Right ventricle myocardium inferior (tissue), 1 donor: ENCODE measurements at regions not wholly inside any gene's neighbourhood (a gene's known extent, or its start where the extent isn't known, plus 50 kb on each side); places are given as distances from the start of the nearest gene placed in this dataset.
A peak's percentile ranks its signal among the peaks of the same experiment; 100 is the strongest.
"Not testable (repeated sequence)": the region's sequence is repeated elsewhere in the genome, so short reads cannot be mapped to it uniquely, and the experiment has no call there.

Experiments
- ATAC-seq: fragments of 200-7000 bp; cut with Tn5 transposase; one replicate; pipeline ENCODE4 v1.9.1; 2020; ENCODE audit warnings: mild to moderate bottlenecking, moderate library complexity
- DNase-seq: peaks from one replicate; pipeline ENCODE4 v3.0.0; 2021; ENCODE audit errors: missing footprints
- intact Hi-C: fragments of 100-400 bp; cut with DNase I; formaldehyde crosslinking; loops from one replicate; pipeline ENCODE4 v1.11.0; 2022
- donor health status: DM: no; HTN: yes; CAD: no; lungs with severe emphysema.

DNA sequence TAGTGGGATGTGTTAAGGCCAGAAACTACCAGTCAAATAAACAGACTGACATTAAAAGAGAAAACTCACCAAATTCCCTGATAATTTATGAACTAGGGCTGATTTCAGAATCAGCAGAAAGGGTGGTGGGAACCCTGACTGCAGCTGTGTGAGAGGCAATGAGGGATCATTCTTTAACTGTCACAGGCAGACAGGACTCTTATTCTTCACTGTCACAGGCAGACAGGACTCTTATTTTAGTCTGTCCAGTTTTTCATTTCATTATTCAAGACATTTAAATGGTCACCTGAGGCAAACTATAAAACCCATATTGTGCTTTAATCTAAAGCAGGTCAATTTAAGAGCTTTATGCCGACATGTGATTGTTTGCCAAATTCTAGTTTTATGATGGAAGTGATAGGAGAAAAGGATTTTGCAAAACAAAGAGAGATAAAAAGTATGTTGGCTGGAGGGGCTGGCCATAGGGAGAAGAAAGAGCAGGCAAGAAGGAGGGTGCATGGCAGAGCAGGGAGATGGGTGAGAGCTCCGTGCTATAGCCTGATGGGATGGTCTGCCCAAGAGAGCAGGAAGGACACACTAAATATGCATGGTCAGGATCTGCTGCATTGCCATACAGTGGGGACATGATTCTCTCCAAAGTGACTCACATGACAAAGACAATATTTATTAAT lies 366.8 kb downstream of the ANAPC1 start:
- intact Hi-C loops, DNase-seq, ATAC-seq: not testable (repeated sequence)

GRCh38 chr2:111517721-111518053 lies 366.3 kb downstream of the ANAPC1 start:
- DNase-seq, intact Hi-C loops: not testable (repeated sequence)

GRCh38 chr2:111519071-111519470 lies 364.9 kb downstream of the ANAPC1 start:
- no peak for ATAC-seq

More at GRCh38 chr2:111517721-111518053, 366.3 kb downstream of the ANAPC1 start:
- ATAC-seq, result not testable (repeated sequence)

GRCh38 chr2:111522231-111522768 lies 361.7 kb downstream of the ANAPC1 start:
- intact Hi-C loops, result no loop called here
- DNase-seq, result no peak
- peak; percentile 43 for ATAC-seq

More at GRCh38 chr2:111519071-111519470, 364.9 kb downstream of the ANAPC1 start:
- intact Hi-C loops, result no loop called here
- DNase-seq, result no peak

DNA sequence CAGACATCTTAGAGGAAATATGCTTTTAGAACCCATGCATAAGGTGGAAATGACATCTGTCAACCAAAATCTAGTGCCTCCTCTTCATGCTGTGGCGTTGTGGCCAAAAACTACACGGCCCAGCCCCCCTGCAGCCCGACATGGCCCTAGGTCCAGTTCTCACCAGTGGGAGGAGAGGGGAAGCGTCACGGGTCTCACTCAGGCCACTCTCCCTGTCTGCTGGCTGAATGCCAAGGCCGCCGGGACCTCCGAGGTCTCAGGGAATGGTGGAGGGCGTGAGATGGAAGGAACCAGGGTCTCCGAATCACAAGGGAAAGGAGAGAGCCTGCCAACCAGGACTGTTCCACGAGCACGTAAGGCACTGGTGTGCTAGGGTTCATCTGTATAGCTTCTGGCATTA lies 361.0 kb downstream of the ANAPC1 start:
- no peak for DNase-seq
- no peak for ATAC-seq
- intact Hi-C loops, result no loop called here

GRCh38 chr2:111525026-111525425 lies 359.0 kb downstream of the ANAPC1 start:
- ATAC-seq, result not testable (repeated sequence)

DNA sequence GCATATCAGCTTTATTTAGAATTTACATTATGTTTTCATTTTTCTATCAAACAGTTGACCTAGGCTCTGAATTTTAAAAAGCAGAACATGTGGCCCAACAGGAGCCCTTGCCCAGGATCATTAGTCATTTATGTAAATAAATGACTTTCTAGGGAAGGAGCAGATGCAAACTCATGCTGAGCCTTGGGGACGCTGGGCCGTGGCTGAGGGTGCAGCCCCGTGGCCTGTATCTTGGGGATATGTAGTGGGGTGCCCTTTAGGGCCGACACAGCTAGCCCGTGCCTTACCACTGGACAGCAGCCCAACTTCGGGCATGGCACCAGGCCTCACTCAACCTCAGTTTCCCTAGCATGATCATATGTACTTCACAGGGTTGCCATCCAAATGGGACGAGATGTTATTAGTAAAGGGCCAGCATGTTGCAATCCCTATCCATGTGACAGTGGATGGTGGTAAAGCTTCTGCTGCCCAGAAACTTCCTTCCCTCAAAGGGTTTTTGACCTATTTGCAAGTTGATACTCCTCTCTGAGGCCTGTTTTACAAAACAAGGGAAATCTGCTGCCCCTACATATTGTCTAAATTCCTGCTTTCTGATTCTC lies 357.9 kb downstream of the ANAPC1 start:
- peak; percentile 30 for ATAC-seq
- DNase-seq, intact Hi-C loops: not testable (repeated sequence)

More at GRCh38 chr2:111525026-111525425, 359.0 kb downstream of the ANAPC1 start:
- intact Hi-C loops, DNase-seq: not testable (repeated sequence)

- intact Hi-C loops, ATAC-seq, DNase-seq: not testable (repeated sequence)
Observed at GRCh38 chr2:111527707-111528400, 356.1 kb downstream of the ANAPC1 start.

- intact Hi-C loops, ATAC-seq, DNase-seq: not testable (repeated sequence)
Observed at GRCh38 chr2:111529022-111529421, 355.0 kb downstream of the ANAPC1 start.

DNA sequence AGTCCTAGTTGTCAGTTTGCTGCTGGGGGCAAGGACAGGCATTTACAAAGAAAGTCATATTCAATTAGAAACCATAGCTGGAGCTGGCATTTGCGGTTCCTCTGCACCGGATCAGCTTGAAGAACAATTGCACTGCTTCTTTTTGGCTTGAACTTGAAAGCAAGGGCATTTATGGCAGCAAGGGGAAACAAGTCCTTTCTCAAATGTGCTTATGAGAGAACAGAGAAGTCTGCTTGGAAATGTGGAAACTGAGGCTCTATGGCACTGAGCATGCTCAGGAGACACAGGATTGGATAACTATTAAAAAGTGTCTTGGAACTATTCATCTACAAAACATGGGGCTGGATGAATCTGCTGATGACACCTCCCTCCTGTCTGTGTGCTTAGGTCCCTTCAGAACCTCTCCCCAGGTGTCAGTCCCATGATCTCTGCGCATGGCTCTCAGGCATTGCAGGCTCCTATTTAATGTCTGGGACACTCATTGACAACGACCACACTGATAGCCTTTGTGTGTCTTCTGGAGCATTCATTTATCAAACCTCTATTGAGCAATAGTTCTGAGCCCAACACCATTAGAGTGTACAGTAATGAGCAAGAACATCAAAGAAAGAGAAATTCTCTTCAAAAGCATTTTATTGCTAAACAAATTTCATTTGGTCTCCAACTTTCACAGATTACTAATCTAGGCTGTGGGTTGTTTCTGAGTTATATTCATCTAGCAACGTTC lies 353.6 kb downstream of the ANAPC1 start:
- DNase-seq, intact Hi-C loops, ATAC-seq: not testable (repeated sequence)

GRCh38 chr2:111532682-111533556 lies 351.1 kb downstream of the ANAPC1 start:
- intact Hi-C loops, ATAC-seq: not testable (repeated sequence)

GRCh38 chr2:111533557-111534247 lies 350.3 kb downstream of the ANAPC1 start:
- DNase-seq, intact Hi-C loops: not testable (repeated sequence)
- ATAC-seq, result peak; percentile 62

More at GRCh38 chr2:111532682-111533556, 351.1 kb downstream of the ANAPC1 start:
- DNase-seq, result not testable (repeated sequence)

DNA sequence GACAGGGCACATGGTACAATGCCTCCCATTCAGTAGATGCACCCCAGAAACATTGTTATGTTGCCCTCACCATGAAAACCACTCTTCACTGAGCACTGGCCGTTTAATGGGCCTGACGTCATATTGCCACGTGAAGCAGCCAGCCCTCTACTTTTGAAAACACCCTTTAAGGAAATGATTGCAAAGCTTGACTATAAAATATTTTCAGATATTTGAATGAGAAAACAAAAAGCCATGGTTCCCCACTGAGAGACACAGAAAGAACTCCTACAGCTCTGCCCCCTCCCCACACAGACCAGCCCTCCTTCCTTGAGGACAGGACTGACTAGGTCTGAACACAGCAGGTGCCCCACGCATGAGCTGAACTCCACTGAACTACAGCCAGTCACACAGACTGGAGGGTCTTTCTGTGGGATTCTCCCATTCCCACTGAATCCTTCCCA lies 349.1 kb downstream of the ANAPC1 start:
- ATAC-seq (no peak), DNase-seq (no peak)
- intact Hi-C loops, result no loop called here

DNA sequence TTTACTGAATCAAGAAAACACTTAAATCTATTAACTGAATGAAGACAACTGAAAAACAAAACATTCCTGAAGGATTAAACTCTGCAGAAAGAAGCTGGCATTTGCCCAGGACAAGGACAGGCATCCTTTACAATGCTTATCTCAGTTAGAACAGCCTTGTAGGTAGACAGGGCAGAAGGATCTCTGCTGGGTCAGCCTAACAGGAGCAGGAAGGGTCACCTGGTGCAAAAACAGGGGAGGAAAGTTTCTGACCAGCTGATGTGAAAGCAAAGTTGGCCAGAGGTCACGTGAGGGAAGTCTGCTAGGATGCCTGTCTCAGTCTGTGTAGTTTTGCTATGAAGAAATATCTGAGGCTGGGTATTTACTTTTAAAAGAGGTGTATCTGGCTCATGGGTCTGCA lies 348.6 kb downstream of the ANAPC1 start:
- ATAC-seq (no peak), DNase-seq (no peak)
- intact Hi-C loops, result no loop called here

GRCh38 chr2:111537078-111537655 lies 346.8 kb downstream of the ANAPC1 start:
- DNase-seq (no peak), ATAC-seq (no peak)
- intact Hi-C loops, result no loop called here

GRCh38 chr2:111539991-111540390 lies 344.0 kb downstream of the ANAPC1 start:
- DNase-seq, intact Hi-C loops, ATAC-seq: not testable (repeated sequence)
